SK-N-SH (cell line): ENCODE measurements at regions not wholly inside any gene's neighbourhood (a gene's known extent, or its start where the extent isn't known, plus 50 kb on each side); places are given as distances from the start of the nearest gene placed in this dataset.

Experiments
- CTCF ChIA-PET: fragments of 300-600, 350-600 bp; formaldehyde crosslinking; extraction: SDS; loops from one replicate; lab custom pipeline; 2021; lab: Yijun Ruan, JAX
- POLR2A ChIA-PET: fragments of 350-600 bp; sonication (Branson Sonifier 250); formaldehyde crosslinking; extraction: SDS; loops from one replicate; lab custom pipeline; 2020; ENCODE audit warnings: antibody characterized with exemption, inconsistent platforms; lab: Yijun Ruan, JAX
- DNase-seq: peaks from one replicate; pipeline ENCODE4 v3.0.0; 2012
- H2AFZ ChIP-seq: fragments of 200-600 bp; sonication (generic); 2 replicates; pipeline ENCODE4 v1.8.1; 2016; ENCODE audit warnings: antibody characterized with exemption, mild to moderate bottlenecking, low read depth
- H3F3A ChIP-seq: fragments of 200-600 bp; sonication (generic); replicated peaks from 2 replicates; pipeline ENCODE3; 2016; ENCODE audit warnings: antibody characterized with exemption, mild to moderate bottlenecking; ENCODE audit not compliant: insufficient read depth
- H3K27ac ChIP-seq, 2 experiments: fragments of 200-500 bp in 1 of 2; fragments of 200-600 bp in 1 of 2; sonication (Bioruptor generic) in 1 of 2; sonication (generic), shearing (Covaris generic) in 1 of 2; 2 replicates each; pipeline versions ENCODE4 v1.5.1 to v1.6.1; 2014 to 2016; ENCODE audit warnings: low read depth in 2 of 2, inconsistent platforms in 1 of 2, low read length in 1 of 2, mild to moderate bottlenecking in 1 of 2, mixed read lengths in 1 of 2
- H3K27me3 ChIP-seq: fragments of 200-600 bp; sonication (generic), shearing (Covaris generic); 2 replicates; pipeline ENCODE4 v1.6.1; 2016; ENCODE audit warnings: mixed run types; ENCODE audit not compliant: insufficient read depth
- H3K36me3 ChIP-seq, 2 experiments: fragments of 200-500 bp in 1 of 2; fragments of 200-600 bp in 1 of 2; sonication (Bioruptor generic) in 1 of 2; sonication (generic) in 1 of 2; replicated peaks in 1 of 2; 2 replicates each; pipeline versions ENCODE3 to v1.5.1; 2014 to 2016; ENCODE audit warnings: low read length in 1 of 2, mild to moderate bottlenecking in 1 of 2; ENCODE audit not compliant: insufficient read depth in 2 of 2, control insufficient read depth in 1 of 2
- H3K4me1 ChIP-seq, 2 experiments: fragments of 200-500 bp in 1 of 2; fragments of 200-600 bp in 1 of 2; sonication (Bioruptor generic) in 1 of 2; sonication (generic), shearing (Covaris generic) in 1 of 2; 2 replicates each; pipeline versions ENCODE4 v1.5.1 to v1.6.1; 2014 to 2016; ENCODE audit warnings: low read depth in 1 of 2, low read length in 1 of 2, mixed run types in 1 of 2; ENCODE audit not compliant: insufficient read depth in 2 of 2, control insufficient read depth in 1 of 2
- H3K4me2 ChIP-seq: fragments of 200-600 bp; sonication (generic), shearing (Covaris generic); 2 replicates; pipeline ENCODE4 v1.6.1; 2017; ENCODE audit warnings: mixed run types
- H3K4me3 ChIP-seq, 2 experiments: fragments of 200-500 bp in 1 of 2; fragments of 200-600 bp in 1 of 2; sonication (Bioruptor generic) in 1 of 2; sonication (generic), shearing (Covaris generic) in 1 of 2; 2 replicates each; pipeline versions ENCODE4 v1.5.1 to v1.8.1; 2014 to 2016; ENCODE audit warnings: low read depth in 2 of 2, inconsistent platforms in 1 of 2, low read length in 1 of 2, mild to moderate bottlenecking in 1 of 2, mixed read lengths in 1 of 2, moderate library complexity in 1 of 2
- H3K79me2 ChIP-seq: fragments of 200-600 bp; sonication (generic); 2 replicates; pipeline ENCODE4 v1.8.1; 2017; ENCODE audit warnings: mild to moderate bottlenecking; ENCODE audit not compliant: insufficient read depth
- H3K9ac ChIP-seq: fragments of 200-600 bp; sonication (generic); 2 replicates; pipeline ENCODE4 v1.6.1; 2017; ENCODE audit warnings: mixed run types
- H3K9me2 ChIP-seq: fragments of 200-600 bp; sonication (generic); 2 replicates; pipeline ENCODE4 v1.6.1; 2017; ENCODE audit warnings: mixed run types
- H3K9me3 ChIP-seq: fragments of 200-600 bp; sonication (generic); 2 replicates; pipeline ENCODE4 v1.6.1; 2017; ENCODE audit warnings: mixed run types, mild to moderate bottlenecking, moderate library complexity
- H4K20me1 ChIP-seq: fragments of 200-600 bp; sonication (generic); 2 replicates; pipeline ENCODE4 v1.6.1; 2017; ENCODE audit warnings: mild to moderate bottlenecking, mixed run types; ENCODE audit not compliant: insufficient read depth
- EZH2phosphoT487 ChIP-seq: fragments of 200-600 bp; sonication (generic); IDR thresholded peaks from 2 replicates; pipeline ENCODE4 v1.6.1; 2017; ENCODE audit warnings: low read depth, mixed run types, mild to moderate bottlenecking, antibody characterized with exemption, moderate library complexity, borderline replicate concordance
- MEF2A ChIP-seq: IDR thresholded peaks from 2 replicates; pipeline ENCODE4 v1.4.0; 2012; ENCODE audit warnings: low read depth, borderline replicate concordance
- NFIC ChIP-seq: IDR thresholded peaks from 2 replicates; pipeline ENCODE4 v1.4.0; 2012; ENCODE audit warnings: borderline replicate concordance
- RAD21 ChIP-seq: IDR thresholded peaks from 2 replicates; pipeline ENCODE4 v1.6.1; 2012; ENCODE audit warnings: mild to moderate bottlenecking, low read length
- RFX5 ChIP-seq: IDR thresholded peaks from 2 replicates; pipeline ENCODE4 v1.6.1; 2012; ENCODE audit warnings: mild to moderate bottlenecking, improper control_type of control experiment, low read length
- TCF12 ChIP-seq: IDR thresholded peaks from 2 replicates; pipeline ENCODE4 v1.4.0; 2012
- TEAD4 ChIP-seq: IDR thresholded peaks from 2 replicates; pipeline ENCODE4 v1.4.0; 2012; ENCODE audit warnings: mild to moderate bottlenecking, borderline replicate concordance; ENCODE audit not compliant: insufficient read depth
- WGBS: methylation state at CpG from one replicate; pipeline ENCODE4 v1.1.6; 2017; ENCODE audit warnings: low lambda C conversion rate; 5-methylcytosine and 5-hydroxymethylcytosine counted together
- TF ChIP-seq, protein P1 (sequence below): IDR thresholded peaks from 2 replicates; pipeline ENCODE4 v1.6.1; 2012; ENCODE audit warnings: mild to moderate bottlenecking, low read depth, low read length, moderate library complexity
- TF ChIP-seq, protein P2 (sequence below): fragments of 150-350 bp; IDR thresholded peaks from 2 replicates; pipeline ENCODE4 v1.6.1; 2016; ENCODE audit warnings: mild to moderate bottlenecking, low read depth, low read length
- TF ChIP-seq, protein P3 (sequence below): IDR thresholded peaks from 2 replicates; pipeline ENCODE4; 2012
- TF ChIP-seq, protein P4 (sequence below): fragments of 150-350 bp; IDR thresholded peaks from 2 replicates; pipeline ENCODE4 v1.6.1; 2017; ENCODE audit warnings: antibody characterized with exemption, low read length, low read depth, borderline replicate concordance
- TF ChIP-seq, protein P5 (sequence below): fragments of 200-600 bp; sonication (generic); IDR thresholded peaks from 2 replicates; pipeline ENCODE4 v1.6.1; 2017; ENCODE audit warnings: antibody characterized with exemption, mild to moderate bottlenecking, moderate library complexity
- TF ChIP-seq, protein P6 (sequence below): IDR thresholded peaks from 2 replicates; pipeline ENCODE4 v1.4.0; 2012; ENCODE audit warnings: low read depth
- TF ChIP-seq, protein P7 (sequence below): IDR thresholded peaks from 2 replicates; pipeline ENCODE4 v1.4.0; 2012; ENCODE audit warnings: low read depth, borderline replicate concordance

DNA sequence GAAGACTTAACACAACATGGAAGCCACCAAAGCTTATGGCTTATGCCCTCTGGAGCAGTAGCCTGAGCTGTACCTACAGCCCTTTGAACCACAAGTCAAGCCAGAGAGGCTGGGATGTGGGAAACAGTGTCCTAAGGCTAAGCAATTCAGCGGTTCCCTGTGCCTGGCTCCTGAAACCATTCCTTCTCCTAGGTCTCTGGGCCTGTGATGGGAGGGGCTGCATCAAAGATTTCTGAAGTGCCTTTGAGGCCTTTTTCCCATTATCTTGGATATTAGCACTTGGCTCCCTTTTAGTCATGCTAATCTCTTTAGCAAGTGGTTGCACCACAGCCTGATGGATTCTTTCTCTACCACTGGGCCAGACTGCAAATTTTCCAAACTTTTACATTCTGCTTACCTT, 140.5 kb upstream of the NUDT10 start (continued):
- TF ChIP-seq, protein P1, sequence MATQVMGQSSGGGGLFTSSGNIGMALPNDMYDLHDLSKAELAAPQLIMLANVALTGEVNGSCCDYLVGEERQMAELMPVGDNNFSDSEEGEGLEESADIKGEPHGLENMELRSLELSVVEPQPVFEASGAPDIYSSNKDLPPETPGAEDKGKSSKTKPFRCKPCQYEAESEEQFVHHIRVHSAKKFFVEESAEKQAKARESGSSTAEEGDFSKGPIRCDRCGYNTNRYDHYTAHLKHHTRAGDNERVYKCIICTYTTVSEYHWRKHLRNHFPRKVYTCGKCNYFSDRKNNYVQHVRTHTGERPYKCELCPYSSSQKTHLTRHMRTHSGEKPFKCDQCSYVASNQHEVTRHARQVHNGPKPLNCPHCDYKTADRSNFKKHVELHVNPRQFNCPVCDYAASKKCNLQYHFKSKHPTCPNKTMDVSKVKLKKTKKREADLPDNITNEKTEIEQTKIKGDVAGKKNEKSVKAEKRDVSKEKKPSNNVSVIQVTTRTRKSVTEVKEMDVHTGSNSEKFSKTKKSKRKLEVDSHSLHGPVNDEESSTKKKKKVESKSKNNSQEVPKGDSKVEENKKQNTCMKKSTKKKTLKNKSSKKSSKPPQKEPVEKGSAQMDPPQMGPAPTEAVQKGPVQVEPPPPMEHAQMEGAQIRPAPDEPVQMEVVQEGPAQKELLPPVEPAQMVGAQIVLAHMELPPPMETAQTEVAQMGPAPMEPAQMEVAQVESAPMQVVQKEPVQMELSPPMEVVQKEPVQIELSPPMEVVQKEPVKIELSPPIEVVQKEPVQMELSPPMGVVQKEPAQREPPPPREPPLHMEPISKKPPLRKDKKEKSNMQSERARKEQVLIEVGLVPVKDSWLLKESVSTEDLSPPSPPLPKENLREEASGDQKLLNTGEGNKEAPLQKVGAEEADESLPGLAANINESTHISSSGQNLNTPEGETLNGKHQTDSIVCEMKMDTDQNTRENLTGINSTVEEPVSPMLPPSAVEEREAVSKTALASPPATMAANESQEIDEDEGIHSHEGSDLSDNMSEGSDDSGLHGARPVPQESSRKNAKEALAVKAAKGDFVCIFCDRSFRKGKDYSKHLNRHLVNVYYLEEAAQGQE, result no peak
- TF ChIP-seq TEAD4 (no peak), EZH2phosphoT487 (no peak)
- TF ChIP-seq, protein P2, sequence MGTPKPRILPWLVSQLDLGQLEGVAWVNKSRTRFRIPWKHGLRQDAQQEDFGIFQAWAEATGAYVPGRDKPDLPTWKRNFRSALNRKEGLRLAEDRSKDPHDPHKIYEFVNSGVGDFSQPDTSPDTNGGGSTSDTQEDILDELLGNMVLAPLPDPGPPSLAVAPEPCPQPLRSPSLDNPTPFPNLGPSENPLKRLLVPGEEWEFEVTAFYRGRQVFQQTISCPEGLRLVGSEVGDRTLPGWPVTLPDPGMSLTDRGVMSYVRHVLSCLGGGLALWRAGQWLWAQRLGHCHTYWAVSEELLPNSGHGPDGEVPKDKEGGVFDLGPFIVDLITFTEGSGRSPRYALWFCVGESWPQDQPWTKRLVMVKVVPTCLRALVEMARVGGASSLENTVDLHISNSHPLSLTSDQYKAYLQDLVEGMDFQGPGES, result no peak
- TF ChIP-seq, protein P3, sequence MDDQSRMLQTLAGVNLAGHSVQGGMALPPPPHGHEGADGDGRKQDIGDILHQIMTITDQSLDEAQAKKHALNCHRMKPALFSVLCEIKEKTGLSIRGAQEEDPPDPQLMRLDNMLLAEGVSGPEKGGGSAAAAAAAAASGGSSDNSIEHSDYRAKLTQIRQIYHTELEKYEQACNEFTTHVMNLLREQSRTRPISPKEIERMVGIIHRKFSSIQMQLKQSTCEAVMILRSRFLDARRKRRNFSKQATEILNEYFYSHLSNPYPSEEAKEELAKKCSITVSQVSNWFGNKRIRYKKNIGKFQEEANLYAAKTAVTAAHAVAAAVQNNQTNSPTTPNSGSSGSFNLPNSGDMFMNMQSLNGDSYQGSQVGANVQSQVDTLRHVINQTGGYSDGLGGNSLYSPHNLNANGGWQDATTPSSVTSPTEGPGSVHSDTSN, result no peak

DNA sequence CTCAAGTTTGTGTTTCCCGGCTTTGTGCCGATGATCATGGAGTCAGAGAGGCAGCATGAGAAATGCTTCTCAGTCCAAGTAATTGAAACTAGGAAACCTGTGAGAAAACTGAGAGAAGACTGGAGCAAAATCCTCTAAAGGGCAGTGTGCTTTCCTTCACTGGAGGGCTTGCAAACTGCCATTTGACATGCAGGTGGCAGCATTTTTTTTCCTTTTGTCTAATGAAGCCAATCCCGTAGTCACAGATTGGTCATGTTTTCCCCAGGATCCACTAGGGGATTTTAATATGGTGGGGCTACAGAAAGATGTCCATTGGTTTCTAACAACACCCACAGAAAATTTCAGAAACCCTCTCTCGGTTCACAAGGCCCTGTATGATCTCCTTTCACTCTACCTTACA, 117.4 kb upstream of the NUDT10 start:
- no peak for TF ChIP-seq RFX5
- TF ChIP-seq EZH2phosphoT487, result no peak
- no peak for TF ChIP-seq TCF12
- TF ChIP-seq, protein P4, sequence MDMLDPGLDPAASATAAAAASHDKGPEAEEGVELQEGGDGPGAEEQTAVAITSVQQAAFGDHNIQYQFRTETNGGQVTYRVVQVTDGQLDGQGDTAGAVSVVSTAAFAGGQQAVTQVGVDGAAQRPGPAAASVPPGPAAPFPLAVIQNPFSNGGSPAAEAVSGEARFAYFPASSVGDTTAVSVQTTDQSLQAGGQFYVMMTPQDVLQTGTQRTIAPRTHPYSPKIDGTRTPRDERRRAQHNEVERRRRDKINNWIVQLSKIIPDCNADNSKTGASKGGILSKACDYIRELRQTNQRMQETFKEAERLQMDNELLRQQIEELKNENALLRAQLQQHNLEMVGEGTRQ, result no peak
- TF ChIP-seq, protein P5, sequence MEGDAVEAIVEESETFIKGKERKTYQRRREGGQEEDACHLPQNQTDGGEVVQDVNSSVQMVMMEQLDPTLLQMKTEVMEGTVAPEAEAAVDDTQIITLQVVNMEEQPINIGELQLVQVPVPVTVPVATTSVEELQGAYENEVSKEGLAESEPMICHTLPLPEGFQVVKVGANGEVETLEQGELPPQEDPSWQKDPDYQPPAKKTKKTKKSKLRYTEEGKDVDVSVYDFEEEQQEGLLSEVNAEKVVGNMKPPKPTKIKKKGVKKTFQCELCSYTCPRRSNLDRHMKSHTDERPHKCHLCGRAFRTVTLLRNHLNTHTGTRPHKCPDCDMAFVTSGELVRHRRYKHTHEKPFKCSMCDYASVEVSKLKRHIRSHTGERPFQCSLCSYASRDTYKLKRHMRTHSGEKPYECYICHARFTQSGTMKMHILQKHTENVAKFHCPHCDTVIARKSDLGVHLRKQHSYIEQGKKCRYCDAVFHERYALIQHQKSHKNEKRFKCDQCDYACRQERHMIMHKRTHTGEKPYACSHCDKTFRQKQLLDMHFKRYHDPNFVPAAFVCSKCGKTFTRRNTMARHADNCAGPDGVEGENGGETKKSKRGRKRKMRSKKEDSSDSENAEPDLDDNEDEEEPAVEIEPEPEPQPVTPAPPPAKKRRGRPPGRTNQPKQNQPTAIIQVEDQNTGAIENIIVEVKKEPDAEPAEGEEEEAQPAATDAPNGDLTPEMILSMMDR, result peak; percentile 20; the same call in 1 of the 2 replicates
- TF ChIP-seq, protein P3, result no peak
- TF ChIP-seq MEF2A, result no peak
- TF ChIP-seq, protein P6, sequence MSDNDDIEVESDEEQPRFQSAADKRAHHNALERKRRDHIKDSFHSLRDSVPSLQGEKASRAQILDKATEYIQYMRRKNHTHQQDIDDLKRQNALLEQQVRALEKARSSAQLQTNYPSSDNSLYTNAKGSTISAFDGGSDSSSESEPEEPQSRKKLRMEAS, result no peak
- TF ChIP-seq, protein P7, sequence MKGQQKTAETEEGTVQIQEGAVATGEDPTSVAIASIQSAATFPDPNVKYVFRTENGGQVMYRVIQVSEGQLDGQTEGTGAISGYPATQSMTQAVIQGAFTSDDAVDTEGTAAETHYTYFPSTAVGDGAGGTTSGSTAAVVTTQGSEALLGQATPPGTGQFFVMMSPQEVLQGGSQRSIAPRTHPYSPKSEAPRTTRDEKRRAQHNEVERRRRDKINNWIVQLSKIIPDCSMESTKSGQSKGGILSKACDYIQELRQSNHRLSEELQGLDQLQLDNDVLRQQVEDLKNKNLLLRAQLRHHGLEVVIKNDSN, result no peak
- TF ChIP-seq RAD21, result peak; percentile 29; the same call in 1 of the 2 replicates
- TF ChIP-seq NFIC, result no peak
- Histone ChIP-seq H3K4me3 (no peak overlapping the region), H3F3A (no peaks in the 10 kb centered on the region), H3K4me1 (no peaks in the 10 kb centered on the region), H3K9me3 (no peaks in the 10 kb centered on the region), H2AFZ (no peak overlapping the region), H3K9ac (no peak overlapping the region), H3K27me3 (no peaks in the 10 kb centered on the region), H3K9me2 (no peaks in the 10 kb centered on the region), H3K4me2 (no peak overlapping the region), H4K20me1 (no peaks in the 10 kb centered on the region), H3K79me2 (no peaks in the 10 kb centered on the region), H3K36me3 (no peaks in the 10 kb centered on the region), H3K27ac (no peak overlapping the region)
- no peak for DNase-seq
- WGBS, result 19% methylated on average over 4 of the region's 4 CpGs
- CTCF ChIA-PET, result interaction anchor here (1.4 kb wide), 1 partner anchor 16 kb away, joined by 3 read pairs; no protein-coding TSS in a partner anchor
- POLR2A ChIA-PET, result no interaction called here
